ENCODE measurements at regions not wholly inside any gene's neighbourhood (a gene's known extent, or its start where the extent isn't known, plus 50 kb on each side); places are given as distances from the start of the nearest gene placed in this dataset.

DNA sequence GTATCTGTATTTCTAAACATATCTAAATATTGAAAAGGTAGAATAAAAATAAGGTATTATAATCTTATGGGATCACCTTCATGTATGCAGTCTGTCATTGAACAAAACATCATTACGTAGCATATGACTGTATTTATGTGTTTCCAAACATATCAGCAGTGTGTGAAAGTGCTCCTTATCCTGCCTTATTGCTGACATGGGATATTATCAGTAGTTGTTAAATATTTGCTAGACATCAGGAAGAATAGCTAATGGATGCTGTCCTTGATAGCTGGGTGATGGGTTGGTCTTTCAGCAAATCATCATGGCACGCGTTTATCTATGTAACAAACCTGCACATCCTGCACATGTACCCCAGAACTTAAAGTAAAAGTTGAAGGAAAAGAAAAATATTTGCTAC lies 59.1 kb upstream of the FAM20A start:
- DNase-seq, result no peak

DNA sequence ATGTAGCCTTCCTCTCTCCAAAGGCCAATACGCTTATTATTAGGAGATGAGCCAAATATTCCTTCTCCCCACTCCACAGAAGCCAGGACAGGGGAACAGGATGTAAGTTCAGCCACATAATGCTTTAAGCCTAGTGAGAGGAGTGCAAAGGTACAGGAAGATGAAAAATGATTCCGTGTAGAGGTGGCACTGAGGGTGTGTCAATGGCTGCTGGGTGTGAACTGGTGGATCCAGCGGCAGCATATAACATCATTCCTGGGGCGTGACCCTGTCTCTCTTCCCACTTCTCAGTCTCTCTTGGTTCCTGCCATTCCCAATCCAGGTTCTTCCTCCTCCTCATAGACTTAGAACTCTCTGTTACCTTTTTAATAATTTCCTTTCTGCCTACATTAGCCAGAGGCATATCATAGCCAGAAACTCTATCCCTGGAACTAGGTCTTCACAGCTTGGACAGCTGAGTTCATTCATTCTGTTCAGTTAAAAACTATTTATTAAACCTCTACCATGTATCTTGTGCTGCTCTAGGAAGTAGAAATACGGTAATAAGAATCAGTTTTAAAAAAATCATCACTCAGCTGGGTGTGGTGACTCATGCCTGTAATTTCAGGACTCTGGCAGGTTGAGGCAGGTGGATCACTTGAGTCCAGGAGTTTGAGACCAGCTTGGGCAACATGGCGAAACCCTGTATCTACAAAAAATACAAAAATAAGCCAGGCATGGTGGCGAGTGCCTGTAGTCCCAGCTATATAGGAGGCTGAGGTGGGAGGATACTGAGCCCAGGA lies 58.0 kb upstream of the FAM20A start:
- DNase-seq, result no peak

DNA sequence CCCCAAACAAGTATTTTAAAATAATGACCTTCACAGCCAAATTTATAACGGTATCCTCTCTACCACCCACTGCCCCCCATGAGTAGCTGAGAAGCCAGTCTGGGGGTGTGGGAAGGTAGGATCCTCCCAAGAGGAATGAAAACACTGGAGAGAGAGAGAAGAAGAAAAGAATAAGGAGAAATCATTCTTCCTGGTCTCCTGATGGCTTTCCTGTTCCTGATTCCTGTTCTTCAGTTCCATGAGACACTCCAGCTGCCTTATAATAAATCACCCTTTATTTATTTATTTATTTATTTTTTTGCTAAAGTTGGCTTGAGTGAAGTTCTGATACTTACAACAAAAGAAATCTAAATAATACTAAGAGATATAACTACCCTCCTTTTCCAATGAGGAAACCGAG lies 56.4 kb upstream of the FAM20A start:
- DNase-seq, result no peak

DNA sequence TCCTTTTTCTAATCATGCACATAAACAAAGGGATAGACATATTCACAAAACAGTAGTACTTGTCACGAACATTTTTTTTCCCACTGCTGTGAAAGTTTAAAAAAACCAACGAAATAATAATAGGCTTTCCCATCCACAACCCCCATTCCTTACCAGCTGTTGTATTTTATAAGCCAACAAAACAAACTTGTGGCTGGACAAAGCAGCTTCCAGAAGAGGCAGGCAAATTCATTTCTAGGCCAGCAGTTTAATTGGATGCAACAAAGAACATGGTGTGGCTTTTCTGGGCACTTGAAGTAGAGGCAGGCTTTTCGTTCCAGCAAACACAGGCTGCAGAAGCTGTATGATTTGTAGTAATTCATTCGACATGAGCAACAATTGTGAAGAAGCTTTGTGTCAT lies 56.0 kb upstream of the FAM20A start:
- DNase-seq, result no peak

DNA sequence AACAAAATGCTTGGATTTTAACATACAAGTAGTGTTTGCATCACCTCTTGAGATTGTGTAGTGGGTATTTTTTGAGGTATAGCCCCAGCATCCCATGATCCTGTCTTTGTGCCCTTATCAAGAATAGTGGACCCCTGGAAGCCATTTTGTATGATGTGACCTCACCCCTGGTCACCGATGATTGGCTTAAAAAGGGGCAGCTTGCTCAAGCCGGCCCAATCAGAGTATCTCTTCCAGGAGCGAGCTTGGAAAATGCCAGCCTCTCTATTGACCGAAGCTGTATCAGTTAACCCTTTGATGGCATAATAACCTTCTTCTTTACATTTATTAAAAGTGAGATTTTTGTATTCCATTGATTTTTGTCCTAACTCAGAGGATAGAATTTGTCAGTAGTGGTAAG lies 55.5 kb upstream of the FAM20A start:
- DNase-seq, result no peak
